ENCODE measurements at regions not wholly inside any gene's neighbourhood (a gene's known extent, or its start where the extent isn't known, plus 50 kb on each side); places are given as distances from the start of the nearest gene placed in this dataset.

- Histone ChIP-seq H3F3A (ENCODE audit: low read depth) (no peaks in the 10 kb centered on the region), H3K36me3 (ENCODE audit: insufficient read depth, low read length) (no peaks in the 10 kb centered on the region), H4K20me1 (ENCODE audit: insufficient read depth, low read length, poor library complexity, severe bottlenecking) (no peaks in the 10 kb centered on the region), H3K9ac (ENCODE audit: low read depth, low read length, poor library complexity, severe bottlenecking) (no peak overlapping the region), H3K9me2 (replicated peaks; ENCODE audit: low read depth, low read length) (no peaks in the 10 kb centered on the region), H3K4me2 (ENCODE audit: low read depth, low read length, poor library complexity, severe bottlenecking) (no peak overlapping the region), H3K9me3 (ENCODE audit: insufficient read depth, low read depth, low read length) (no peaks in the 10 kb centered on the region; the same call in 1 of the 2 replicates), H3K4me3 (ENCODE audit: low read length, poor library complexity, severe bottlenecking) (no peak overlapping the region), H3K4me1 (ENCODE audit: insufficient read depth, low read length, poor library complexity, severe bottlenecking) (no peaks in the 10 kb centered on the region), H2AFZ (ENCODE audit: low read length) (no peak overlapping the region), H3K79me2 (ENCODE audit: insufficient read depth, low read length) (no peaks in the 10 kb centered on the region), H3K27me3 (ENCODE audit: insufficient read depth, low read length, poor library complexity, severe bottlenecking) (no peaks in the 10 kb centered on the region)
- TF ChIP-seq CTCF (conservative IDR thresholded peaks at IDR 0.05; ENCODE audit: low read length): no peak
- TF ChIP-seq EZH2phosphoT487 (IDR thresholded peaks at IDR 0.05; ENCODE audit: borderline replicate concordance): no peak
Observed at GRCh38 chr5:2887481-2888348, 136.2 kb upstream of the IRX2 start.

DNA sequence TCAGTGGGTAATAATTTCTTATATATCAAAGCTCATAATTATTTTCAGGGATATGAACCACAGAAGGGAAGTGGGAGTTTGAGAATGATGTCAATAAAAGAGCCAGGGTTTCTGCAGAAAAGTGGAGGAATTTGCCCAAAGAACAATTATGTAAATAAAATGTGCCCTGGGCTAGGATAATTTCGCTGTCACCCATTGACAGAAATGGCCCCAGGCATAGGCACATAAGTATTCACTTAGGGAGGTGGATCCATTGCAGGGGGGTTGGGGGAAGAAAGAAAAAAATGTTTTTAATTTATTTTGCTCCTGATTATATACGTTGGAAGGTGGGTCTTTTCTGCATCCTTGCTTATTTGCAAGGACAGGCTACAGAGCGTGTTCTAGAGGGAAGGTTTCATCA lies 135.1 kb upstream of the IRX2 start:
- TF ChIP-seq EZH2phosphoT487 (IDR thresholded peaks at IDR 0.05; ENCODE audit: borderline replicate concordance) (no peak), CTCF (conservative IDR thresholded peaks at IDR 0.05; ENCODE audit: low read length) (no peak)
- H3K9me3 ChIP-seq (ENCODE audit: insufficient read depth, low read depth, low read length): no peaks in the 10 kb centered on the region; the same call in 1 of the 2 replicates
- no peaks in the 10 kb centered on the region for H4K20me1 ChIP-seq (ENCODE audit: insufficient read depth, low read length, poor library complexity, severe bottlenecking)
- no peak overlapping the region for H3K9ac ChIP-seq (ENCODE audit: low read depth, low read length, poor library complexity, severe bottlenecking)
- no peak overlapping the region for H3K4me2 ChIP-seq (ENCODE audit: low read depth, low read length, poor library complexity, severe bottlenecking)
- no peak overlapping the region for H3K4me3 ChIP-seq (ENCODE audit: low read length, poor library complexity, severe bottlenecking)
- no peaks in the 10 kb centered on the region for H3K27me3 ChIP-seq (ENCODE audit: insufficient read depth, low read length, poor library complexity, severe bottlenecking)
- no peaks in the 10 kb centered on the region for H3F3A ChIP-seq (ENCODE audit: low read depth)
- H3K36me3 ChIP-seq (ENCODE audit: insufficient read depth, low read length): no peaks in the 10 kb centered on the region
- H3K4me1 ChIP-seq (ENCODE audit: insufficient read depth, low read length, poor library complexity, severe bottlenecking): no peaks in the 10 kb centered on the region
- H3K79me2 ChIP-seq (ENCODE audit: insufficient read depth, low read length): no peaks in the 10 kb centered on the region
- no peak overlapping the region for H2AFZ ChIP-seq (ENCODE audit: low read length)
- H3K9me2 ChIP-seq (replicated peaks; ENCODE audit: low read depth, low read length): no peaks in the 10 kb centered on the region

DNA sequence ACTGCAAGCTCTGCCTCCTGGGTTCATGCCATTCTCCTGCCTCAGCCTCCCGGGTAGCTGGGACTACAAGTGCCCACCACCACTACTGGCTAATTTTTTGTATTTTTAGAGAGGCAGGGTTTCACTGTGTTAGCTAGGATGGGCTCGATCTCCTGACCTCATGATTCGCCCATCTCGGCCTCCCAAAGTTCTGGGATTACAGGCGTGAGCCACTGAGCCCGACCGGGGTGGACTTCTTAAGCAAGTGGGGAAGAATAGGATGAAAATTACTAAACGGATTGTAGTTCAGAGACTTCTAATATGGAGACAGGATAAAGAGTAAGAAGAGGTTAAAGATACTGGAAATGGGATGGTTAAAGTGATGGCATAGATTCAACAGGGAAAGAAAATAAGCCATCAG lies 132.3 kb upstream of the IRX2 start:
- no peak overlapping the region for H3K4me3 ChIP-seq (ENCODE audit: low read length, poor library complexity, severe bottlenecking)
- H3K9me2 ChIP-seq (replicated peaks; ENCODE audit: low read depth, low read length): no peaks in the 10 kb centered on the region
- H3K9me3 ChIP-seq (ENCODE audit: insufficient read depth, low read depth, low read length): peaks cover 6% of the 10 kb centered on the region; the same call in 1 of the 2 replicates
- no peaks in the 10 kb centered on the region for H3K4me1 ChIP-seq (ENCODE audit: insufficient read depth, low read length, poor library complexity, severe bottlenecking)
- no peak overlapping the region for H2AFZ ChIP-seq (ENCODE audit: low read length)
- H3K9ac ChIP-seq (ENCODE audit: low read depth, low read length, poor library complexity, severe bottlenecking): no peak overlapping the region
- no peaks in the 10 kb centered on the region for H3K79me2 ChIP-seq (ENCODE audit: insufficient read depth, low read length)
- no peak overlapping the region for H3K4me2 ChIP-seq (ENCODE audit: low read depth, low read length, poor library complexity, severe bottlenecking)
- H3K36me3 ChIP-seq (ENCODE audit: insufficient read depth, low read length): no peaks in the 10 kb centered on the region
- TF ChIP-seq CTCF (conservative IDR thresholded peaks at IDR 0.05; ENCODE audit: low read length): no peak
- no peak for TF ChIP-seq EZH2phosphoT487 (IDR thresholded peaks at IDR 0.05; ENCODE audit: borderline replicate concordance)
- H3F3A ChIP-seq (ENCODE audit: low read depth): no peaks in the 10 kb centered on the region
- H3K27me3 ChIP-seq (ENCODE audit: insufficient read depth, low read length, poor library complexity, severe bottlenecking): no peaks in the 10 kb centered on the region
- H4K20me1 ChIP-seq (ENCODE audit: insufficient read depth, low read length, poor library complexity, severe bottlenecking): no peaks in the 10 kb centered on the region

Measured in Loucy (cell line).